HG02840 (cell line): ENCODE measurements at regions not wholly inside any gene's neighbourhood (a gene's known extent, or its start where the extent isn't known, plus 50 kb on each side); places are given as distances from the start of the nearest gene placed in this dataset.
"Not testable (repeated sequence)": the region's sequence is repeated elsewhere in the genome, so short reads cannot be mapped to it uniquely, and the experiment has no call there.

Experiments used
- ATAC-seq: cut with Tn5 transposase; IDR thresholded peaks from one replicate; pipeline ENCODE4 v1.9.1; 2021; ENCODE audit warnings: mild to moderate bottlenecking, moderate library complexity, moderate number of reproducible peaks; ENCODE audit not compliant: unreplicated experiment, low FRiP score

DNA sequence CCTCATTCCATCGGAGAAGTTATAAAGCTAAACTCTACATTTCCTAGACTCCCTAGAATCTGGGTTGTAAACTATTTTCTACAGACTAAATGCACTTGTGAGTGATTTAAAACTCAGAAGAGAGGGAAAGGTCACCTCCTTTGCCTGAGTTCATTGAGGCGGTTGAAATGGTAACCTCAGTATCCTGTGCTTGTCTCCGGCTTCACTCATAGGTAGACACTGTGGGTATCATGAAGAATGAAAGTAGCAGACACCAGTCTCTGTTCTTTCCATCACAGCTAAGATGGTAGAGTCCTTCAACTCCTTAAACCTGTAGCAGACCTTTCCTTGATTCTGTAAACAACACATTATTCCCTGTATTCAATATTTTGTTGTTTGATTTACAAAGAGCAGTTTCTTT is 291.3 kb upstream of the ANKRD50 start:
- no peak for ATAC-seq

DNA sequence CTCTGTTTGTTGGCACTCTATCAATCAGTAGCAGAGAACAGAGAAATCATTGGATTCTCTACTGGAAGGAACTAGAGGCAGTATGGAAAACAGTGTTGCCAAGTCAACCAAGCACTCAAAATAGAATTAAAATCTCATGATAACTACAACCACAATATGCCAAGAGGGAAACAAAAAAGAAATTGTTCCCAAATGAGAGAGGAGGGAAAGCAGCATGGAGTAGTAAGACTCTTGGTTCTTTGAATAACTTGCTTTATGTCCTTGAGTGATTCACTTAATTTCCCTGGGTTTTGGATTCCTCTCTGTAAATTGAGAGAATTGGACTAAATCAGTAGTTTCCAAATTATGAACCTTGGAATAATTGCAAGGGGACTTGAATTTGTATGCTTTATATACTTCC is 285.5 kb upstream of the ANKRD50 start:
- no peak for ATAC-seq

DNA sequence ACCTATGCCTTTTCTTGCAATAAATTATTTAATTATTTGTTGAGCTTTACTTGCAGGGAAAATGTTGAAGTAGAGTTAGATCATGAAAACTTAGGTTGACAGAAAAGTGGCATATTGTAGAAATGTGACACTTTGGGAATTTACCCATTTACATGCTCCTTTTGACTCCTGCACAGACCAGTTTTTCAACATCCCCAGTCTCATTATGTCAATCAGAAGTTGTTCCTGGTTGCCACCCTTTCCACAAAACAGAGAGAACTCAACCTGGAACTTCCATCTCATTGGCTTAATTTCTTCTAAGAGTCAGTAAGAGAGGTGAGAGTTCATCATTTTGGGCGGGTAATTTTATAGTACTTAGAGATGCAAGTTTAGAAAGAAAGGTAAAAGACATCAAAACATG is 284.6 kb upstream of the ANKRD50 start:
- no peak for ATAC-seq

DNA sequence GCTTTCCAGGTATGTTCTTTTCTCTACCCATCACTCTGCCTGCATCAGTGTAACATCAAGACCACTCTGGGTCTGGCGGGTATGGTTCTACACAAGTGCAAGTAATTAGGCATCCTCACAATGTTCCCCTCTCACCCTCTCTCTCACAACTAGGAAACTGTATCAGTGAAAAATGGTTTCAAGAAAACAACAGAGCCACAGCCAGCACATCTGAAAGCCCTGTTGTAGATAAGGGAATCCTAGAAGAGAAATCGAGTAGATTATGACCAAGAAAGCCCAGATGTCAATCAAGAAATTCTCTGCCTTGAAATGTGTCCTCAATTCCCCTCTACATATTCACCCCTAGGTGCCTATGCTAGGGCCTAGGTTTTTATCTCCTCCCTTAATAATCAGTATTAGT is 281.3 kb upstream of the ANKRD50 start:
- ATAC-seq, result no peak

DNA sequence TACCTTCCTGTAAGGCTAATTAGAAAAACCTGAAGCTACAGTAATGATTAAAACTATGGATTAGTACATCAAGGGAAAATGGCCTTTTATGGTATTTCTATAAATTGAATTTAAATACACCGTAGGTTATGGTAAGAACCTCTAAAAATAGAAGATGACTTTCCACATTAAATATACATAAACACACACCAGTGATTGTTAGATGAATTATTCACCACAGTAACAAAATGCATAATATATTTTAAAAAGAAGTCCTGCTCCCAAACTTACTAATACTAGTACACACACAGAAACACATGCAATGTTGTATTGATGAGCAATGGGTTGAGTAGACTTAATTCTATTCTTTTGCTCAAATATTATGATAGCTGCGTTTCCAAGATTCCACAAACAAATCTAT is 277.9 kb upstream of the ANKRD50 start:
- no peak for ATAC-seq

DNA sequence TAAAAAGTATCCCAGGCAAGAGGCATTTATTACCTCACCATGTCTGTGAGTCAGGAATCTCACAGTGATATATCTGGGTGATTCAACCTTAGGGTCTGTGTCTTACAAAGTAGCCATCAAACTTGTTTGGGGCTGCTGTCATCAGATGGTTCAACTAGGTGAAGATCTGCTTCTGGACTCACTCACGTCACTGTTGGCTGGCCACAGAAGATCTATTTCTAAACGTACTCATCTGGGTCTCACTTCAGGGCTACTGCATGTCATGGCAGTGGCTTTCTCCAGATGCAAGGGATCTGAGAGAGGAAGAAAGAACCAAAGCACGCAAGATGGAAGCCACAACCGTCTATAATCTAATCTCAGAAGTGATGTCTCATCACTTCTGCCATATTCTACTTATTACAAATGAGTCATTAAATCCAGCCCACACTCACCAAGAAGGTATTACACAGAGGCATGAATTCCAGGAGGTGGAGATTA is 267.8 kb upstream of the ANKRD50 start:
- ATAC-seq, result no peak

DNA sequence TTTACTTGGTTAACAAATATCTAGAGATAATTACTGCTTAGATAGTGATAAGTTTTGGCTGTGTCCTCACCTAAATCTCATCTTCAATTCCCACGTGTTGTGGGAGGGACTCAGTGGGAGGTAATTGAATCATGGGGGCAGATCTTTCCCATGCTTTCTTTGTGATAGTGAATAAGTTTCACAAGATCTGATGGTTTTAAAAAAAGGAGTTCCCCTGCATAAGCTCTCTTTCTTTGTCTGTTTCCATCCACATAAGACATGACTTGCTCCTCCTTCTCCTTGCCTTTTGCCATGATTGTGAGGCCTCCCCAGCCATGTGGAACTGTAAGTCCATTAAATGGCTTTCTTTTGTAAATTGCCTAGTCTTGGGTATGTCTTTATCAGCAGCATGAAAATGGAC is 266.0 kb upstream of the ANKRD50 start:
- not testable (repeated sequence) for ATAC-seq

DNA sequence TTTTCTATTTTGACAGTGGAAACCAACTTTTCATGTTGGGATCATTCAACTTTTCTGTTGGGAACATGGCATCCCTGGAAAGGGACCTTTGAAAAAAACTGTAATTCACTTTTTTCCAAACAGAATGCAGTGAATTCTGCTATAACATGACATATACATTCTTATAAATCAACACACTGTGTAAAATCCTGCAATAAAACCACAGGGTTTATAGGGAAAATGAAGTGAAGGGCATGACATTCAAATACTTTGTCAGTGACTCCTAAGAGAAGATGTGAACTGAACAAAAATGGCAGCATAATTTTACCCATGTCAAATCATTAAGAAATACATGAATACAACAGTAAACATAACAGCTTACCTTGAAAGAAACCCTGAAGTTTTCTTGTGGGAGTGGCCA is 264.5 kb upstream of the ANKRD50 start:
- no peak for ATAC-seq

DNA sequence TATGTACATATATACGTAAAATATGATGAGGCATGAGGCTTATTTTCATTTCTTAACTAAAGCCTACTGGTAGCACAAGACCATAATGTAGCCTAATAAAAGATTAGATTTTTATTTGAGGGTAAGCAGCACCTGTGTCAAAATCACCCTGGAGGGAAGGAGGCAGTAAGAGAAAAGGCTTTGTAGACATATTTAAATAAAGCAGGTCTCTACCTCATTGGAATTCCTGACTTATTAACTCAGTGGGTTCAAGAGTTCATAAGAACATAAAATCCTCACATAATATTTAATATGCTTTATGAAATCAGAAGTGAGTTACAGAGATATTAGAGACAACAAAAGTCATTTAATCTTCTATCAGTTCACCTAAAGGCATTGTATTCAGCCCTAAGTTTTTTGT is 261.6 kb upstream of the ANKRD50 start:
- ATAC-seq, result no peak

DNA sequence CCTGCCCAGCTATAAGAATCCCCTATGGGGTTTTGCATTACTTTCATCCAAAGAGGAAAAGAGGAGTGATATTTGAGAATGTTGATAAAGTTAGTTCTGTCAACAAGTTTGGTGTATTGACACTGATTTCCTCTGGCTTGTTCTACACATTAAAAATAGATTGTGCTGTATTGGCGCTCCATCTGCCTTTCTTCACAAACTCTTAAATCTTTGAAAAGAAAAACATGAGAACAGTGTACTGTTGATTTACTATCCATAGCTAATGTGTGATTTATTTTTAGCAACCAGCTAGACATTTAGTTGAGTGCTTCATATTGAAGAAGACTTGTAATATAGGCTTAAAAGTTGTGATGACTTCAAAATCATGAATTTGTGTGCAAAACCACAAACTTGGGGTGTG is 261.2 kb upstream of the ANKRD50 start:
- ATAC-seq, result no peak

DNA sequence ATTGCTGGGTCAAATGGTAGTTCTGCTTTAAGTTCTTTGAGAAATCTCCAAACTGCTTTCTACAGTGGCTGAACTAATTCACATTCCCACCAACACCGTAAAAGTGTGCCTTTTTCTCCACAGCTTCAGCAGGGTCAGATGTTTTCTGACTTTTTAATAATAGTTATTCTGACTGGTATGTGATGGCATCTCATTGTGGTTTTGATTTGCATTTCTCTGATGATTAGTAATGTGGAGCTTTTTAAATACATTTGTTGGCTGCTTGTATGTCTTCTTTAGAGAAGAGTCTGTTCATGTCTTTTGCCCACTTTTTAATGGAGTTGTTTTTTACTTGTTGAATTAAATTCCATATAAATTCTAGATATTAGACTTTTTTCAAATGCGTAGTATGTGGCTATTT is 257.5 kb upstream of the ANKRD50 start:
- ATAC-seq, result no peak

DNA sequence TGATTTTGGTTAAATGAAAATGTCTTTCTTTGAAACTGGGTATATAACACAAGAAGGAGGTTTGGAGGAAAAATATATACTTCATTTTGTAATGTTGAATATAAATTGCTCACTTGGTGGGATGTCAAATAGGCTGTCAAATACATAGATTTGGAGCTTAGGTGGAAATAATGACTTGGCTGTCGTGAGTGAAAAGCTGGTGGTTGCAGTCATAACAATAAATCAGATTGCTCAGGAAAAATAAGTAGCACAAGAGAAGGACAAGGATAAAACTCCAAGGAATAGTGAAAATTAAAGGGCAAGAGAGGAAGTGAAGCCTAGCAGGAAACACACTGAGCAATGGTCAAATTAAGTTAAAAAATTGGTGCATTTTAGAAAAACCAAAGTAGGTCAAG is 253.0 kb upstream of the ANKRD50 start:
- no peak for ATAC-seq

DNA sequence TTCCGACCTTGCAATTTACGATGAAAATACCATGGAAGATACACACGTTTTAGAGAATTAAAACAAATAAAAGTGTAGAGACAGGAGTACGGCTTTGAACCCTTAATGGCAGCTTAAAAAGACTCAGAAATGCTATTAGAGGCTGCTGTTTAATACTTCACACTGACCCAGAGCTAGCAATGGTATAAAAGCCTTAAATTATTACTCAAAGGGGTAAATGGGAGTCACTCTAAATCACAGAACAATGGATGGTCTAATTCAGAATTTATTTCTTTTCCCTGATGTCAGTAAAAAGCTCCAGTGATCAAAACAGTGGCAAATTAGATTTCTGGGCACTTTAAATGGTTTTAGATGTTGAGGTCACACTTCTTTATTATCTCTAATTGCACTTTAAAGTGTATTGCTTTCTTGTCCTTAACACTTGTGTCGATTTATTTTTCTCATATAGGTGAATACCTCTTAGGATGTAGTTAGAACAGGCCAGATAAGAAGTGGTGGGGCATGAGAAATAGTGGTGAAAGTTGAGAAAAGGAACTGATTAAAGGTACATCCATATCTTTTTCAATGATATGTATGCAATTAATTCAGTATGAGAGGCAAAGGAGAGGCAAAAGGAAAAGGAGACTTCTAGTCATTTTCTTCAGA is 252.4 kb upstream of the ANKRD50 start:
- ATAC-seq, result no peak

DNA sequence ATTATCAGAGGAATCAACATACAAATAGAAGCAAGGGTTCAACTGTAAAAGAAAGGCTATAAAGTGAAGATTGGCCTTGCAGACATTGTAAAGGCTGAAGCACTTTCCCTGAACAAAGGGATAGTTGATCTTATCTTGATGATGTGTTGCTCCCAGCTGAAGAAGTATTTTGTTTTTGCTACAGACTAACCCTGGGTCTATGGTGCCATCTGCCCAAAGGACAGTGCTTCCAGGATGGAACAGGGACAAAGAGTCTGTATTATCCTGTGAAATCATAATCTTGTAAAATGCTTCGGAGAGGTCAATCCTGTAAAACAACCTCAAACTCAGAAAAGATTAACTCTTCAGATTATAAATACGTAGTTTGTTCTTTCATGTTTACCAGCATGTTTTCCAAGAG is 251.7 kb upstream of the ANKRD50 start:
- ATAC-seq, result no peak

DNA sequence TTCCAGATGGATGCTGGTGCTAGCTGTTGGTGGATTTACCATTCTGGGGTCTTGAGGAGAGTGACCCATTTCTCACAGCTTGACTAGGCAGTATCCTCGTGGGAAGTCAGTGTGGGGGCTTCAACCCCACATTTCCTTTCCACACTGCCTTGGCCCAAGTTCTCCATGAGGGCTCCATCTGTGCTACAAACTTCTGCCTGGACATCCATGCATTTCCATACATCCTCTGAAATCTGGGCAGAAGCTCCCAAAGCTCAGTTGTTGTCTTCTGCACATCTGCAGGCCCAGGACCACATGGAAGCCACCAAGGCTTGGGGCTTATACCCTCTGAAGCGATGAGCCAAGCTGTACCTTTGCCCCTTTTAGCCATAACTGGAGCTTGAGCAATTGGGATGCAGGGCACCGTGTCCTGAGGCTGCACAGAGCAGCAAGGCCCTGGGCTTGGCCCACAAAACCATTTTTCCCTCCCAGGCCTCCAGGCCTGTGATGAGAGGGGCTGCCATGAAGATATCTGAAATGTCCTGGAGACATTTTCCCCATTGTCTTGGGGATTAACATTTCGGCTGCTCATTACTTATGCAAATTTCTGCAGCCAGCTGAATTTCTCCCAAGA is 248.7 kb upstream of the ANKRD50 start:
- ATAC-seq, result no peak

DNA sequence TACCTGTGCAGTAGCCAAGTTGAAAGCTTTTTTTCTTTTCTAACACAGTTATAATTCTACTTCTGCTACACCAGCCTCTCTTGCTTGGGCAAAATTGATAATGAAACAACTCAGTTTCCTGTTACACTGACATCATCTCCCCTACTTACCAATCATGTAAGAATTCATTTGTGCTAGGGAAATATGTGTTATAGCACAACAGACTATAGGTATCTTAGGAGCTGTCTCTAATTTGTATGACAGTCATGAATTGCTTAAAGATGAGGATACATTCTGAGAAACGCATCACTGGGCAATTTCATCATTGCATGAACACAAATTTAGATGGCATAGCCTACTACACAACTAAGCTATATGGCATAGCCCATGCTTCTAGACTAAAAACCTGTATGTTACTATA is 246.3 kb upstream of the ANKRD50 start:
- ATAC-seq, result no peak

DNA sequence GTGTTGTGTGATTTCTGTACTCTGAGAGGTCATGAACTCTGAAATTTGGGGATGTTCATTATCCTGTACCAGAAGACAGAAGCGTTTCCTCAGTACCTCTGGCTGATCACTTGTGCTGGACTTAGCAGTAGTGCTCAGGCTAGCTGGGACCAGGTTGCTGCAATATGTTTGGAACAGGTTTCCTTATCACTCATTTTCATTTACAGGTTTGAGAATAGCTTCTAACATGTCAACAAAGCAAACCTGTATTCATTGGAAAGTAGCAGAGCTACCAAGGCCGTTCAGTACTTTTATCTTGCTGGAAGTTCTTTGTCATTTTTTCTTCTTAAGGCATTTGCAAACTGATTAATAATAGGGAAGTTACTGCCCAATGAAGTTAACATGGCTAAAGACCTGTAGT is 242.9 kb upstream of the ANKRD50 start:
- no peak for ATAC-seq

DNA sequence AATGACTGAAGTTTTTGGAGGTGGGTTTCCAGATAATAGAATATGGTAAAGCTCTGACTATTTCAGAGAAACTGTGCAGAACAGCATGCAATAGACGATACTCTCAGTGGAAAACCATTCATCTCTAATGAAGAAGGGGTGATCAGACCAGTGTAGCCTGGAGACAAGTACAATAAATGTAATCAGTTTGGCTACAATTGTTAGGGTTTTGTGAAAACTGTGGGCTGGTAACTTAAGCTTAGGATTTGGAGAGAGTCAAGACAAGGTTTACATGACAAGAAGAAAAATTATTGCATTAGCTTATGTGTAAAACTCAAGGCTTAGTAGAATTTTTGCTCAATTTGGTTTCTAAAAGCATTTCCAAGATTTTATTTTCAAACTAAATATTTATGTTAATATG is 241.5 kb upstream of the ANKRD50 start:
- ATAC-seq, result no peak

DNA sequence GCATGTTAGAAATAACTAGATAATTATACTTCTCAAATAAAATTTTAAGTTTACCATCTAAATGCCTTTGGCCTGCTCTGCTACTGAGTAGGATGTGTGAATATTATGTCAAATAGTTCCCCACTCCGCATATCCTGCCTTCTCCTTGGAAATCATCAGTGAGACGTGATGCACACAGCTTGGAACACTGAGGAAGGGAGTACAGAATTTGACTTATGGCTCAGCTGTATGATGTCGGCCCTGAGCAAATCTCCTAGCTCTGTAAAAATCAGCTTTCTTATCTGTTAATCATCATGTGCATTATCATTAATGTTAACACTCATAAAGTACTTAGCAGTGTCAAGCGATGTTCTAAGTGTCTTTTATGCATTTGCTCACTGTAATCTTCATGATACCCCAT is 241.0 kb upstream of the ANKRD50 start:
- no peak for ATAC-seq

DNA sequence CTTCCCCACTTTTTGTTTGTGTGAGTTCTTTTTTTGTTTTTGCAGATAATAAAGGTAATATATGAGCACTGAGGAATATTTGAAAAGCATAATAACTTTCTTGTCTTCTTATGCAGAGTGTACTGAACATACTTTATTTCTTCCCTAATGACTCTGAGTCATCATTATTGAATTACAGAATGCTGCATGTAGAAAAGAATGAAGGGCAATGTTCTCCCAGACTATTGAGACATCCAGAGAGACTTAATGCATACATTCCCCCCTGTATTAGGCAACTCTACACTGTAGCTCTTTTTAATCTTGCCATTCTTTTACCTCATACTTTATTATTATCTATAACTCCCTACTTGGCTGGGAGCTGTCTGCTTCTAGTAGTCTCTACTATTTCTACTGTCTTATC is 240.5 kb upstream of the ANKRD50 start:
- no peak for ATAC-seq

DNA sequence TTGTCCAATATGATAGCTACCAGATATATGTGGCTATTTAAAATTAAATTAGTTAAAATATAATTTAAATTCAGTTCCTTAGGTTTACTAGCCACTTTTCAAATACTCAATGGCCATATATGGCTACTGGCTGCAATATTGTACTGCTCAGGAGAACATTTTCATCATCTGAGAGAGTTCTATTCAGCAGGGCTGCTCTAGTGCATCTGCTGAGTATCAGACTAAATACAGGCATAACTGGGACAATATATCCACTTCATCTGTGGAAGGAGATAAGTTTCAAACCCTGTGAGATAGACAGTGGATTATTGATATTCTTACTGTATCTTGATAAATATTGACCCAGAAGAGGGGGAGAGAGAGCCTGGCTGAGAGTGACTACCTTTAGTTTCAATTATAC is 240.1 kb upstream of the ANKRD50 start:
- no peak for ATAC-seq

DNA sequence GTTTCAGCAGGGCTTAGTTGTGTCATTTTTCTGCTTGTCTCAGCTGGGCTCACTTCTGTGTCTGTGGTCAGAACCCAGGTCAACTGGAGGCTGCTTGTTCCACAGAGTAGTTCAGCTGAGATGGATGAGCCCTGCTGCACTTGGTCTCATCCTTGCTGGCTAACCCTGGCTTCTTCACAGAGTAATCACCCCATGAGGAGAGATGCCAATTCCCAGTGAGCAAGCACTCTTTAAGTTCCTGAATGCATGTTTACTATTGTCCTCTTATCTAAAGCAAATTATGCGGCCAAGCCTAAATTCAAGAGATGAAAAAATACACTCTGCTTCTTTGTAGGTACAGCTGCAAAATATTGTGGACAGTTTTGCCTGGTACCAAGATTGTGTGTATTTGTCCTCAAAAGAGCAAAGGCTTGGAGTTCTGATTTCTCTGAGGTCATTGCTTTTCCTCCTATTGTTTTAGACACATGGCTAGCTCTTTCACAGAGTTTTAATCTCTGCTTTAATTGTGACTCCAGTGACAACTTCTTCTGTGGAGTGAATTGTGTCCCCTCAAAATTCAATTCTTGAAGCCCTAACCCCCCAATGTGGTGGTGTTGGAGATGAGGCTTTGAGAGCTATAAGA is 236.6 kb upstream of the ANKRD50 start:
- ATAC-seq, result no peak
